K562 (cell line): ENCODE measurements at regions not wholly inside any gene's neighbourhood (a gene's known extent, or its start where the extent isn't known, plus 50 kb on each side); places are given as distances from the start of the nearest gene placed in this dataset.

ENCODE experiments used
- ATAC-seq: fragments of 200-7000 bp; cut with Tn5 transposase; 3 replicates; pipeline ENCODE4 v1.9.1; 2020; ENCODE audit warnings: moderate library complexity
- BruUV-seq: library from RNA; stranded (reverse); fragments of 400-500 nt; replicated peaks from 2 replicates; lab custom pipeline; 2021; lab: Mats Ljungman, UMichigan
- CTCF ChIA-PET: fragments of 300-600 bp; formaldehyde crosslinking; extraction: SDS; loops from one replicate; lab custom pipeline; 2021; ENCODE audit warnings: low intra/inter-chr PET ratio; lab: Yijun Ruan, JAX
- POLR2A ChIA-PET: fragments of 300-600, 350-650 bp; sonication (Branson Sonifier 250); formaldehyde crosslinking; extraction: SDS; loops from one replicate; lab custom pipeline; 2021; ENCODE audit warnings: antibody characterized with exemption, inconsistent platforms; lab: Yijun Ruan, JAX
- DNase-seq, 4 experiments: peaks; one replicate each; pipeline versions ENCODE4 v3.0.0 to v3.0.0-alpha.2; 2011 to 2018; ENCODE audit warnings: low spot score in 3 of 4, mixed read lengths in 3 of 4; ENCODE audit errors: extremely low read depth in 1 of 4
- FAIRE-seq: peaks from 2 replicates; lab custom pipeline; 2011; peaks lifted over from hg19 to GRCh38; lab: Jason Lieb, UNC
- H2AFZ ChIP-seq: 2 replicates; pipeline ENCODE4 v1.6.0; 2011; ENCODE audit warnings: low read depth, low read length, control low read depth, inconsistent platforms
- H3K27ac ChIP-seq: fragments of 200-600 bp; 3 replicates; pipeline ENCODE4 v1.8.0; 2011; ENCODE audit warnings: low read depth, mild to moderate bottlenecking, control low read depth, inconsistent platforms, low read length, moderate library complexity, mixed read lengths; ENCODE audit errors: extremely low read depth
- H3K27me3 ChIP-seq, 2 experiments: fragments of 300-600 bp in 1 of 2; 2 replicates in 1 of 2; 3 replicates in 1 of 2; pipeline versions ENCODE4 v1.6.0 to v1.8.0; 2011; ENCODE audit warnings: inconsistent platforms in 2 of 2, low read length in 2 of 2, mild to moderate bottlenecking in 1 of 2, mixed read lengths in 1 of 2, moderate library complexity in 1 of 2; ENCODE audit not compliant: control insufficient read depth in 2 of 2, insufficient read depth in 2 of 2
- H3K36me3 ChIP-seq: fragments of 300-600 bp; 3 replicates; pipeline ENCODE4 v1.8.0; 2011; ENCODE audit warnings: mild to moderate bottlenecking, low read length, inconsistent platforms; ENCODE audit not compliant: control insufficient read depth, insufficient read depth
- H3K4me1 ChIP-seq, 2 experiments: fragments of 200-600 bp in 1 of 2; replicated peaks in 1 of 2; 2 replicates in 1 of 2; 3 replicates in 1 of 2; pipeline versions ENCODE4 v1.5.1 to v1.8.0; 2011; ENCODE audit warnings: inconsistent platforms in 2 of 2, low read length in 2 of 2, mild to moderate bottlenecking in 1 of 2, mixed read lengths in 1 of 2, moderate library complexity in 1 of 2; ENCODE audit not compliant: control insufficient read depth in 2 of 2, insufficient read depth in 2 of 2
- H3K4me2 ChIP-seq: 2 replicates; pipeline ENCODE4 v1.6.1; 2011; ENCODE audit warnings: low read length, control low read depth, inconsistent platforms, mixed read lengths; ENCODE audit not compliant: insufficient read depth
- H3K4me3 ChIP-seq: fragments of 200-600 bp; sonication (generic), shearing (Covaris generic); 2 replicates; pipeline ENCODE4 v1.5.1; 2016; ENCODE audit warnings: control low read depth, inconsistent platforms
- H3K79me2 ChIP-seq: fragments of 200-600 bp; 3 replicates; pipeline ENCODE4 v1.8.0; 2011; ENCODE audit warnings: low read length, inconsistent platforms; ENCODE audit not compliant: control insufficient read depth, insufficient read depth
- H3K9ac ChIP-seq, 2 experiments: 2 replicates each; pipeline versions ENCODE4 v1.6.0 to v1.6.1; 2011; ENCODE audit warnings: low read depth in 2 of 2, low read length in 2 of 2, control low read depth in 1 of 2, inconsistent platforms in 1 of 2, mild to moderate bottlenecking in 1 of 2, mixed read lengths in 1 of 2; ENCODE audit not compliant: insufficient read depth in 1 of 2
- H3K9me1 ChIP-seq: one replicate; pipeline ENCODE4 v1.6.0; 2011; ENCODE audit warnings: inconsistent platforms, mild to moderate bottlenecking, low read length, moderate library complexity; ENCODE audit not compliant: control insufficient read depth, insufficient read depth
- H3K9me3 ChIP-seq: replicated peaks from 2 replicates; pipeline ENCODE4 v1.5.1; 2011; ENCODE audit warnings: low read depth, low read length, inconsistent platforms; ENCODE audit not compliant: control insufficient read depth, insufficient read depth
- H4K20me1 ChIP-seq: replicated peaks from 2 replicates; pipeline ENCODE4 v1.6.1; 2011; ENCODE audit warnings: low read length, inconsistent platforms, mixed read lengths; ENCODE audit not compliant: control insufficient read depth, insufficient read depth
- HDAC6 ChIP-seq: IDR thresholded peaks from 2 replicates; pipeline ENCODE4 v1.6.1; 2012; ENCODE audit warnings: low read depth, mild to moderate bottlenecking, control low read depth, inconsistent platforms, low read length, moderate library complexity
- TCF15 ChIP-seq: fragments of 250-450 bp; sonication (Bioruptor Pico); IDR thresholded peaks from 2 replicates; pipeline ENCODE4 v1.8.0; 2022; ENCODE audit warnings: moderate library complexity, mild to moderate bottlenecking, inconsistent platforms
- ZFP30 ChIP-seq: fragments of 250-450 bp; sonication (Bioruptor Pico); IDR thresholded peaks from 2 replicates; pipeline ENCODE4 v1.8.0; 2022; ENCODE audit warnings: moderate library complexity, mild to moderate bottlenecking, inconsistent platforms, borderline replicate concordance
- ZNF311 ChIP-seq: fragments of 250-450 bp; sonication (Bioruptor Pico); IDR thresholded peaks from 2 replicates; pipeline ENCODE4 v1.4.0; 2020; ENCODE audit warnings: mild to moderate bottlenecking, moderate library complexity
- ZNF75A ChIP-seq: fragments of 450-650 bp; formaldehyde crosslinking; IDR thresholded peaks from 2 replicates; pipeline ENCODE4 v1.4.0; 2020; ENCODE audit warnings: mild to moderate bottlenecking
- WGBS: fragments of 100-300 bp; shearing (Covaris generic); methylation state at CpG from one replicate; pipeline ENCODE4 v1.1.6; 2016; ENCODE audit warnings: low coverage, mixed read lengths; ENCODE audit not compliant: insufficient coverage; ENCODE audit errors: missing lambda C conversion rate; 5-methylcytosine and 5-hydroxymethylcytosine counted together
- in situ Hi-C: fragments of 300-500 bp; cut with MboI; formaldehyde crosslinking; loops from 4 replicates; pipeline ENCODE4 v1.15.0; 2018; ENCODE audit warnings: inconsistent platforms, mixed read lengths
- intact Hi-C: fragments of 100-400 bp; cut with micrococcal nuclease; formaldehyde crosslinking; loops from 2 replicates; pipeline ENCODE4 v1.14.2; 2022
- TF ChIP-seq, protein P1 (sequence below): fragments of 250-450 bp; sonication (Bioruptor Pico); IDR thresholded peaks from 2 replicates; pipeline ENCODE4 v1.5.0; 2020; ENCODE audit warnings: mild to moderate bottlenecking, borderline replicate concordance

DNA sequence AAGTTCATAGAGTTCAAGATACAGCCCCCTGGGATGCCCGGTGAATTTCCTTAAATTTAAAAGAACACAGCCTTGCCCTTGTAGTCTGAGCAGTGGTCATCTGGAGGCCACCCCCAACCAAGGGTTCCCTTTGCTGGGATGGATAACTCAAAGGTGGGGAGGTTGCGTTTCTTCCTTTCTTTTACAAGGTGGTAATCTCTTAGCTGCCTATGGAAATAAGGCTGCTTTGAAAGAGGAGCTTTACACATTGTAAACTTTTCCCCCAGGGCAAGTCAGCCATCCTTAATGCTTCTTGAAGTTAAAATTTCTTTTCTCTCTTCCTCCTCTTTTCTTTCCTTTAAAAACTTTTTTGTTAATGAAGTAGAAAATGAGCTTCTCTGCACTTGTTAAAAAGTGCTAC, 71.2 kb upstream of the PRDM1 start:
- no peaks in the 10 kb centered on the region for H3K9me3 ChIP-seq
- FAIRE-seq (no peak), ATAC-seq (no peak), DNase-seq (no peak)
- H3K36me3 ChIP-seq, result no peaks in the 10 kb centered on the region
- intact Hi-C loops (no loop called here), in situ Hi-C loops (no loop called here)
- POLR2A ChIA-PET, result interaction anchor here (0.6 to 1.0 kb wide), 3 partner anchors 22 to 671 kb away, joined by 3 to 4 read pairs (median 3); no protein-coding TSS in a partner anchor
- 6% methylated on average over 2 of the region's 2 CpGs for WGBS
- H3K27me3 ChIP-seq, result peaks cover 3 to 7% of the 10 kb centered on the region in 2 experiments; a peak in 3 of 5 replicates
- H3K9ac ChIP-seq, result no peak overlapping the region
- no peak overlapping the region for H3K4me2 ChIP-seq
- CTCF ChIA-PET, result no interaction called here
- H3K4me1 ChIP-seq, result peaks cover 0 to 7% of the 10 kb centered on the region in 2 experiments; a peak in 1 of 5 replicates
- H3K4me3 ChIP-seq, result no peak overlapping the region
- H2AFZ ChIP-seq, result no peak overlapping the region
- H3K27ac ChIP-seq, result no peak overlapping the region
- H4K20me1 ChIP-seq, result no peaks in the 10 kb centered on the region
- H3K79me2 ChIP-seq, result no peaks in the 10 kb centered on the region
- no peaks in the 10 kb centered on the region for H3K9me1 ChIP-seq
- no TSS peak for BruUV-seq
- TF ChIP-seq ZNF75A (CRISPR knock-in tag) (no peak), ZFP30 (CRISPR knock-in tag) (no peak), HDAC6 (no peak), ZNF311 (CRISPR knock-in tag) (no peak), TCF15 (no peak)
- TF ChIP-seq, protein P1, sequence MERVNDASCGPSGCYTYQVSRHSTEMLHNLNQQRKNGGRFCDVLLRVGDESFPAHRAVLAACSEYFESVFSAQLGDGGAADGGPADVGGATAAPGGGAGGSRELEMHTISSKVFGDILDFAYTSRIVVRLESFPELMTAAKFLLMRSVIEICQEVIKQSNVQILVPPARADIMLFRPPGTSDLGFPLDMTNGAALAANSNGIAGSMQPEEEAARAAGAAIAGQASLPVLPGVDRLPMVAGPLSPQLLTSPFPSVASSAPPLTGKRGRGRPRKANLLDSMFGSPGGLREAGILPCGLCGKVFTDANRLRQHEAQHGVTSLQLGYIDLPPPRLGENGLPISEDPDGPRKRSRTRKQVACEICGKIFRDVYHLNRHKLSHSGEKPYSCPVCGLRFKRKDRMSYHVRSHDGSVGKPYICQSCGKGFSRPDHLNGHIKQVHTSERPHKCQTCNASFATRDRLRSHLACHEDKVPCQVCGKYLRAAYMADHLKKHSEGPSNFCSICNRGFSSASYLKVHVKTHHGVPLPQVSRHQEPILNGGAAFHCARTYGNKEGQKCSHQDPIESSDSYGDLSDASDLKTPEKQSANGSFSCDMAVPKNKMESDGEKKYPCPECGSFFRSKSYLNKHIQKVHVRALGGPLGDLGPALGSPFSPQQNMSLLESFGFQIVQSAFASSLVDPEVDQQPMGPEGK, result no peak
- TF ChIP-seq, all 486 proteins: peak for 0
